IPS DF 4.7 (cell line): ENCODE measurements at regions not wholly inside any gene's neighbourhood (a gene's known extent, or its start where the extent isn't known, plus 50 kb on each side); places are given as distances from the start of the nearest gene placed in this dataset.

ENCODE experiments used
- DNase-seq: peaks from one replicate; pipeline ENCODE4 v3.0.0-alpha.2; 2013; ENCODE audit warnings: low spot score; ENCODE audit errors: extremely low read depth

DNA sequence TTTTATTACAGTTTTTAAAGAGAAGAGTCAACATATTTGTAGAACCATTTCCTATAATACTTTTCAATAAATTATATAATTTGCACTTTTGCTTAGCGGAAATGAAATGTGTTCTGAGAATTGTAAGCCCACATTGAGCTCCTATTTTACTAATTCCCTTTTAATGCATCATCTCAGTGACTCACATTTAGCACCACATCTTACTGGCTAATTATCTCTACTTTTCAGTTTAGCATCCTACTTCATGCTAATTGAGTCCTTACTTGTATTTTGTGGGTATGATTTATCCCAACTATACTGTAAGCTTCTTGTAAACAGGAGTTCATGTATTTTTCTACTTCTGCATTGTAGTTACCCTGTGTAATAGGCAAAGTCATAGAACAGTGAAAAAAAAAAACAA lies 67.5 kb downstream of the TMX1 start:
- no peak for DNase-seq

DNA sequence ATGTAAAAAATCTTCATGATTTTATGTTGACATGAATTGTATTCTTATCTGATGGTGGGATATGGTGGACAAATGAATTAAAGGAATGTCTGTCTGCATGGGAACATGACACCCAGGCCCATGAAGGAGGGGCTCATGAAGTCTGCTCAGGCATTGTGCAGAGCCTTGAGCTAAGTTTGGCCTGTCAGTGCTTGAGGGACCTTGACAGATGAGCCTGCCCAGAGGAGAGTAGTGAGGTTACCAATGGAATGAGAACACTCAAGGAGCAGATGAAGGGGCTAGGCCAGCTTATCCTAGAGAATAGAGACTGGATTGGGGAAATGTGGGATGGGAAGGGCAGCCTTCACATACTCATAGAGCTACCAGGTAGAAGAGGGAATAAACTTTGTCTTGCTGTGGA lies 68.8 kb downstream of the TMX1 start:
- no peak for DNase-seq

GRCh38 chr14:51310505-51310944 lies 70.5 kb downstream of the TMX1 start:
- no peak for DNase-seq

DNA sequence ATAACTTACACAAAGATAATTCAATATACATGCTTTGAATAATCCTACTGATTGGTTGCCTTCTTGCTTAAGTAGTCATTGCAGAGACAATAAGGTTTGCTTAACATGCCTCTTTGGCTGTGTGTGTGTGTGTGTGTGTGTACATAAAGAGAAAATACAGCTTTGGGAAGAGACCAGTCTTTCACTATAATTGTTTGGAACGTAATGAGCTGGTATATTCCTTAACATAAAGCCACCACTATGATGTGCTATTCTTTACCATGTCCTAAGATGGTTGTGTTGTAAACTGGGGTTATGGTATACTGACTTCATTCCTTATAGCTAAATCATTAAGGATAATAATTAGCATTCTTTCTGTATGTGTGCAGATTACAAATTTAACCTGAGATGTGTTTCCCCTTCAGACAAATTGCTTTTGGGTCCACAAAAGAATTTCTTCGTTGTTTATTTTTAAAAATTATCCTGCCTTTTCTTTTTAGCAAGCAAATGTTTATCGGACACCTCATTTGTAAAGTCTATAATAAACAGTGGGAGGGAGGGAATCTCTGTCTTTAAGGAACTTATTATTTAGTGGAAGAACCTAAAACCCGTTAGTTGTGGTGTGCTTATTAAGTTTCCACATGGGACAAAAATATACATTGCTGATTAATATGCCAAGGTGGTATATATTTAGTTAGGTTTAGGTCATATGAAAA lies 74.4 kb downstream of the TMX1 start:
- DNase-seq, result no peak

DNA sequence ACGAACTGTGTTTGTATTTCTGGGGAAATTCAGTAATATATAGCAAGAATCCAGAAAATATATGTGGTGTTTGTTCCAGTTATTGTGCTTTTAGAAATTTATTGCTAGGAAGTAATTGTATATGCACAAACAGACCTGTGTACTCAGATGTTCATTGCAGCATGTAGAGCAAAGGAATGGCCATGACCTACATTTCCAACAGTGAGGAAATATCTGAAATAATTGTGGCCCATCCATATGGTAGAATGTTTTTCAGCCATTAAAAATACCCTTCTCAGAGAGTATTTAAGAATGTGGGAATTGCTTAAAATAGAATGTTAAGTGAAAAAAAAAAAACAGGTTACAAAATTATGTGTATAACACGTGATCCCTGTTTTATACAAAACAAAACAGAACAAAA lies 77.3 kb downstream of the TMX1 start:
- DNase-seq, result no peak

DNA sequence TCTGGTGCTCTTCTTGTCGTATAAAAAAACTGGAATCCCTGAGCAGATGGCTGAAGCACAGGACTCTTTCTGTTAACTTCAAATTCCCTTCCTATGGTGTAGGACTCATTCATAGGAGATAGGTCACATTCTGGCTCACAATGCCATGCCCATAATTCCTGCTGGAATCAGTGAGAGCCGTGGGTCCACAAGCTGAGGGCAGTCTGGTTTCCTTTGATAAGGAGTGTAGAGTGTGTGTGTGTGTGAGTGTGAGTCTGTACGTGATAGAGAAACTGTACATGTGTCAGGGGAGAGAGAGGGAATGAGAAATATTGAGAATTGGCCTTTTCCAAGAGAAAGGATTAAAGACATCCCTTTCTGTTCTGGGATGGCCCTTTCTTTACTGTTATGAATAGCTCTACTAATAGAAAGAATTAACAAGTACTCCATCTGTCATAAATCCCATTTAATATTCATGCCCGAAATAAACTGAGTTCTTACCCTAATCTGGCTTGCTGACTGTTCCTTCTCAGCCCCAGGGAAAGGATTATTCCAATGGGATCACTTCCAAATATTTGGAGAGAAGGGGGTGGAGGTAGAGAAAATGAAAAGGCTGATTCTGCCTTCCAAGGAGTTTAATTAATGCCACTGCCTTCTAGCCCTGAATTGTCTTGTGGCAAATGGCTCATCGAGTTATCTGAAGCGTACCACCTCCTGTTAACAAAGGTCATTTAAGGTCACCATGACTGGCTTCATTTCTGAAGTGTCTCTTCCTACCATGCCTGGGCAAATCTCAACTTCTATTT lies 79.0 kb downstream of the TMX1 start:
- no peak for DNase-seq

DNA sequence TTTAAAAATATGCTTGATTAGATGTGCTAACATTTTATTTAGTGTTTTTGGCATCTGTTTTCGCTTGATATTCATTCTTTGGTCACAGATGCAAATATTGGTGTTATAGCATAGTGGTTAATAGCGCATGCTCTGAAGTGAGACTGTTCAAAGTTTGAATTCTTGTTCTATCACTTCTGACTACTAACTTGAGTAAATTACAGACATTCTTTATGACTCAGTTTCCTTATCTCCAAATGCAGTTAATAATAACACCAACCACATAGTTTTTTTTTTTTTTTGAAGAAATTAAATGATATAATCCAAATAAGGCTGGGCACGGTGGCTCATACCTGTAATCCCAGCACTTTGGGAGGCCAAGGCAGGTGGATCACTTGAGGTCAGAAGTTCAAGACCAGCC lies 81.0 kb downstream of the TMX1 start:
- no peak for DNase-seq

DNA sequence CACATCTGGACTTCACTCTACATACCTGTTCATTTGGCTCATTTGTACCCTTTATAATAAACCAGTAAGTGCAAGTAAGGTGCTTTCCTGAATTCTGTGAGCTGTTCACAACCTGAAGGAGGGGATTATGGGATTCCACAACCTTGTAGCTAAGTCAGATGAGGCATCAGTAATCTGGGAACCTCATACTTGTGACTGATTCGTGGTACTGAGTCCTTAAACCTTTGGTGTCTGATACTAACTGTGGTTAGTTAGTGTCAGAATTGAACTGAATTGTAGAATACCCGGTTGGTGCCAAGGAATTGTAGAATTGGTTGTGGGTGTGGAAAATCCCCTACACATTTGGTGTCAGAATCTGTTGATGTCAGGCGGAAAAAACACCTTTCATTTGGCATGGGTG lies 83.4 kb downstream of the TMX1 start:
- DNase-seq, result no peak

DNA sequence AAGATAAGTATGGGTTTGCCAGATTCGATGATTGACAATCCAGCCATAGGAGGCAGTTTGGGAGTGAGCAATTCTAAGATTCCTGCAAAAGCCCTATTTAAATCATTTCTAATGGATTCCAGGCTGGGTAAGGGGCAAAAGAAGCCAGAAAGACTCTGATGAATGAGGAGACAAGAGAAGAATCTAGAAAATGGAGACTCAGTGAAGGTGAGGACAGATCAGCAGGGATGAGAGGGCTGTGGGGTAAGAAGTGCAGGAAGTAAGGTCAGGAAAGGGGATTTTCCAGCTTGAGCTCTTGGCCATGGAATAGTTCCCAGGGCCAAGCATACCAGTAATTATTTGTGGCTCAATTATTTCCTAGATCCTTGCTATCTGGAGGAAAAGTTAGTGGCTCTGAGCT lies 87.3 kb downstream of the TMX1 start:
- no peak for DNase-seq

DNA sequence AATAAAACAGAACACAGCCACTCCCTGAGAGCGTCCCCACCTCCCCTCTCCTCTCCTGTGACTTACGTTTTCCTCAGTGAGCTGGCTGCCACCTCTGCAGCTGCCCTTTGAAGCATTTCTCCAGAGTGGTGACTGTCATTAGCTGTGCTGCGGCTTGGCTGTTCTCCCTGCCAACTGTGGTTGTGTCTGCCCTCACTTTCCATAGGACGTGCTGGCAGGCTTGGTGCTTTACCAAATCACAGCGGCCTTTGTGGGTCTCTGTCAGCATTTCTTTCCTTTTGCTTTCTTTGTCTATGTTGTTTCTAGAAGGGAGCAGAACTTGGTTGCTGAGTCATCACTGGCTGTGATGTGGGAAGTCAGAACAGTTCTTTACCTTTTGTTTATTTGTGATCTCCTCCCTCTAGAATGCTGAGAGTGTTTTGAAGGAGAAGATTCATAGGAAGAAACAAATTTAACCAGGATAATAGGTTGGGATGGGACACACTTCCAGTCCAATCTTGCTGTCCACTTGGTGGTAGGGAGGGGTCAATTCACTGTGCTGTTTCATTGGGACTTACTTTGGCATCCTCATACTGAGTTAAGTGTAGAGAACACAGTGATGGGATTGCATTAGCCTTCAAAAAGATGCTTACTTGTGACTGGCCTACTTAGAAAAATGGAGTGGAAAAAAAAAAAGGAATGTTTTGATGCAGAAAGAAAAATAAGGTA lies 88.2 kb downstream of the TMX1 start:
- DNase-seq, result no peak

- no peak for DNase-seq
These were observed 88.8 kb downstream of the TMX1 start for GRCh38 chr14:51328772-51329353.

GRCh38 chr14:51331486-51332367 lies 91.7 kb downstream of the TMX1 start:
- no peak for DNase-seq

DNA sequence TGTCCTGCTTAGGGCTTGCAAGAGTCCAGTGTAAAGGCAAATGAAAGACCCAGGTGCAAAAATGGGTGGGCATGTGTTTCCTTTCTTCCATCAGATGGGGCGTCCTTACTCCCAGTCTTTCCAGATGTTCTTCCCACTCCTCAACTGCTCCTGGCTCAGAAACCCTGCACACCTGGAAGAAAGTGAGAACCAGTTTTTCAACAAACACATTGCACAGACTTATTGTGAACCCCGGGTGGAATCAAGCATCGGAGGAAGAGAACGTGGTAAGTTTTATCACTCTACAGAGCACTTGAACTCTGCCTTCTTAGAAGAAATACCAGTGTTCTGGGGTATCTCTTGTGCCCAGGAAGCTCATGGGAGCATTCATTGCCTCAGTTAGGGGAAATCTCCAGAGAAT lies 93.3 kb downstream of the TMX1 start:
- DNase-seq, result no peak

- no peak for DNase-seq
These were observed 94.0 kb downstream of the TMX1 start for GRCh38 chr14:51333901-51334521.

- no peak for DNase-seq
These were observed 94.5 kb downstream of the TMX1 start for GRCh38 chr14:51334566-51334965.

DNA sequence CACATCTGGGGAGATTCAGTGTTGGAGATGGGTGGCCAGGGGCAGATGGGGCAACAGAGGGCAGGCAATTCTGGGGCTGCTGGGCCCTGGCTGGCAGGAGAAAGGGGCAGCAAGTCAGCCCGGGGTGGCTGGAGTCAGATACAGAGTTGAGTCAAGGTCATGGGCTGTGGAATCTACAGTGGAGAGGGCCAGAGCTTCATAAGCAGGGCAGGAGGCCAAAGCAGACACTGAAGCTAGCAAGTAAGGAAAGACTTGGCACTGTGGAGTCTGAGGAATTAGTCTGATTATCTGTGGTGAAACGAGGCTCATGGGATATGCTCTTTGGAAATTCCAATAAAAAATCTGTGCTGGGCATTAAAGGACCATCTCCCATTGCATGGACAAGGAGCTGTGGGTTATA lies 95.5 kb downstream of the TMX1 start:
- DNase-seq, result no peak

- DNase-seq, result no peak
These were observed 96.1 kb downstream of the TMX1 start for GRCh38 chr14:51335961-51336723.

DNA sequence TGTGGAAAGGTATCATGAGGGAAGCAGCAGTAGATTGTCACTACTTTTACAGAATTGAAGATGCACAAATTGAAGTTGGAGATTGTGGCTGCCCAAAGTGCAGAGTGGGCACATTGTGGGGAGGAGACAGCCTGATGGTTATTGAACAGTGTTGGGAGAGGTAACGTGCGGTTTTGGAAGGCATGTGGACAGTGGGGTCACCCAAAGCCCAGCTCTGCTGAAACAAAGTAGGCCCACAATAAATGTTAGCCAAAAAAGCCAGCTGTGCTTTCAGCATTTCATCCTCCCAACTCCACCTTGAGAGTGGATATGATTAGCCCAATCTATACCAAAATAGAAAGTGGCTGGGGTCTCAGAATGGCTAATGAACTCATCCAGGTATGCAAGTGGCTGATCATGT lies 96.7 kb downstream of the TMX1 start:
- no peak for DNase-seq

- no peak for DNase-seq
These were observed 97.5 kb downstream of the TMX1 start for GRCh38 chr14:51337520-51337919.

DNA sequence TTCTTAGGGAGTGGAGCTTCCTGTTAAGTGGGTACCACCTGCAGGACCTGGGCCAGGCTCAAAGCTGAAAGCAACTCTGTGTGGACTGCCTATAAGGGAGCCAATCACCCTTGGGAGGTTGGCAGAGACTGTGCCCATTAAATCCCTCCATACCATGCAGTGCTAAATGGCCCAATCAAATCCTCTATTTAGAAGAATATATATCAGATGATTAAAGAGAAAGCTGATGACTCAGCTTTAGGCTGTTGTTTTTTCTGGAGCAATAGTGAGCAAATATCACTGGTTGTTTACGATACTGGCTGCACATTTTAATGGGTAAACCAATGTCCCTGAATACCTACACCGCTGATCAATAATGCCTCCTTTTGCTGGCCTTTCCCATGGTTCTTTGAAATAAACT lies 101.3 kb downstream of the TMX1 start:
- no peak for DNase-seq
